Glutamatergic neuron (in vitro differentiated cells): ENCODE measurements at regions not wholly inside any gene's neighbourhood (a gene's known extent, or its start where the extent isn't known, plus 50 kb on each side); places are given as distances from the start of the nearest gene placed in this dataset.

Source experiments
- DNase-seq: peaks from one replicate; pipeline ENCODE4 v3.0.0; 2022
- H3K27ac Mint-ChIP-seq: one replicate; pipeline ENCODE4 v1.8.0; 2020; ENCODE audit warnings: mild to moderate bottlenecking, mixed read lengths, inconsistent platforms; ENCODE audit not compliant: unreplicated experiment
- H3K27me3 Mint-ChIP-seq: one replicate; pipeline ENCODE4 v1.8.0; 2020; ENCODE audit warnings: mild to moderate bottlenecking, moderate library complexity, mixed read lengths, inconsistent platforms; ENCODE audit not compliant: unreplicated experiment
- H3K36me3 Mint-ChIP-seq: one replicate; pipeline ENCODE4 v1.8.0; 2020; ENCODE audit warnings: mild to moderate bottlenecking, mixed read lengths, inconsistent platforms; ENCODE audit not compliant: unreplicated experiment
- H3K4me1 Mint-ChIP-seq: one replicate; pipeline ENCODE4 v1.8.0; 2020; ENCODE audit warnings: mild to moderate bottlenecking, low read depth, mixed read lengths, inconsistent platforms; ENCODE audit not compliant: unreplicated experiment
- H3K4me3 Mint-ChIP-seq: one replicate; pipeline ENCODE4 v1.8.0; 2020; ENCODE audit warnings: mild to moderate bottlenecking, mixed read lengths, inconsistent platforms; ENCODE audit not compliant: unreplicated experiment
- H3K9me3 Mint-ChIP-seq: one replicate; pipeline ENCODE4 v1.8.0; 2020; ENCODE audit warnings: mild to moderate bottlenecking, moderate library complexity, mixed read lengths, inconsistent platforms; ENCODE audit not compliant: unreplicated experiment
- CTCF ChIP-seq: fragments of 200-600 bp; sonication (generic); IDR thresholded peaks from one replicate; pipeline ENCODE4 v1.5.0; 2021; ENCODE audit not compliant: partially characterized antibody, unreplicated experiment

GRCh38 chr11:92550411-92550810, 325.8 kb downstream of the FAT3 start:
- DNase-seq: no peak
- Mint-ChIP-seq H3K4me1 (peaks cover 9% of the 10 kb centered on the region), H3K27ac (no peak overlapping the region), H3K27me3 (no peaks in the 10 kb centered on the region), H3K4me3 (no peak overlapping the region), H3K36me3 (no peaks in the 10 kb centered on the region), H3K9me3 (no peaks in the 10 kb centered on the region)
- no peak for TF ChIP-seq CTCF

GRCh38 chr11:92550871-92551270, 326.3 kb downstream of the FAT3 start:
- DNase-seq: no peak
- Mint-ChIP-seq H3K36me3 (no peaks in the 10 kb centered on the region), H3K27me3 (no peaks in the 10 kb centered on the region), H3K4me1 (peaks cover 8% of the 10 kb centered on the region), H3K4me3 (no peak overlapping the region), H3K27ac (no peak overlapping the region), H3K9me3 (no peaks in the 10 kb centered on the region)
- no peak for TF ChIP-seq CTCF

GRCh38 chr11:92552942-92553341, 328.3 kb downstream of the FAT3 start:
- no peak for DNase-seq
- Mint-ChIP-seq H3K4me1 (no peaks in the 10 kb centered on the region), H3K27ac (no peak overlapping the region), H3K9me3 (no peaks in the 10 kb centered on the region), H3K27me3 (no peaks in the 10 kb centered on the region), H3K36me3 (no peaks in the 10 kb centered on the region), H3K4me3 (no peak overlapping the region)
- TF ChIP-seq CTCF: no peak

- Mint-ChIP-seq H3K36me3 (no peaks in the 10 kb centered on the region), H3K9me3 (no peaks in the 10 kb centered on the region), H3K4me1 (no peaks in the 10 kb centered on the region), H3K4me3 (no peak overlapping the region), H3K27ac (no peak overlapping the region), H3K27me3 (no peaks in the 10 kb centered on the region)
- no peak for TF ChIP-seq CTCF
- DNase-seq: no peak
These were observed 330.1 kb downstream of the FAT3 start for GRCh38 chr11:92554688-92555087.

GRCh38 chr11:92556431-92556830, 331.8 kb downstream of the FAT3 start:
- no peak for TF ChIP-seq CTCF
- no peak for DNase-seq
- no peak overlapping the region for H3K27ac Mint-ChIP-seq
- H3K27me3 Mint-ChIP-seq: no peaks in the 10 kb centered on the region
- H3K9me3 Mint-ChIP-seq: no peaks in the 10 kb centered on the region
- H3K36me3 Mint-ChIP-seq: no peaks in the 10 kb centered on the region
- H3K4me1 Mint-ChIP-seq: no peaks in the 10 kb centered on the region
- no peak overlapping the region for H3K4me3 Mint-ChIP-seq
